HG03097 (cell line): ENCODE measurements at regions not wholly inside any gene's neighbourhood (a gene's known extent, or its start where the extent isn't known, plus 50 kb on each side); places are given as distances from the start of the nearest gene placed in this dataset.
"Not testable (repeated sequence)": the region's sequence is repeated elsewhere in the genome, so short reads cannot be mapped to it uniquely, and the experiment has no call there.

Source experiments
- ATAC-seq: cut with Tn5 transposase; IDR thresholded peaks from one replicate; pipeline ENCODE4 v1.9.1; 2021; ENCODE audit not compliant: unreplicated experiment, low FRiP score

DNA sequence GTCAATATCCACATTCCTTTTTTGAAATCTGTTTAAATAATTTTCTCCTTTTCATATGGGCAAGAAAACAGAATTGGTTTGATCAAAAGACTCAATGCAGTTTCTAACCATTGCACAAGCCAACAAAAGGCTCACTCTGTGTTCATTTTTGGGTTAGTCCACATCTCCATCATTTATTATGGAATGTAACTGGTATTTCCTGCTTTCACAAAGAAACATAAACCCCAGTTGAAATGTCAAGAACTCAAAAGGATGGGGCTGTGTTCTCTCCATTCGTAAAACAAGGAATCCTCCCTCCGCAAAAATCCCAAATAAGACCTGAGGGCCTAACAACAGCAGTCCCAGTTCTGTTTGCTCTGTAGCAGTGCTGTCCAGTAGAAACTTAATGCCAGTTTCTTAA, 420.9 kb downstream of the GJA1 start:
- ATAC-seq, result no peak

DNA sequence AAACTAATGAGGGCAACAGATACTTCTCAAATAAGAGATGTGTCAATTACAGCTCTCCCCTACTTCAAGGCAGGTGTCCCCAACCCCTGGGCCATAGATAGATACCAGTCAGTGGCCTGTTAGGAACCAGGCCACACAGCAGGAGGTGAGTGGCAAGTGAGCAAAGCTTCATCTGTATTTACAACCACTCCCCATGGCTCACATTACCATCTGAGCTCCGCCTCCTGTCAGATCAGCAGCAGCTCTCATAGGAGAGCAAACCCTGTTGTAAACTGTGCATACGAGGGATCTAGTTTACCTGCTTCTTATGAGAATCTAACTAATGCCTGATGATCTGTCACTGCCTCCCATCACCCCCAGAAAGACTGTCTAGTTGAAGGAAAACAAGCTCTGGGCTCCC, 422.1 kb downstream of the GJA1 start:
- no peak for ATAC-seq

DNA sequence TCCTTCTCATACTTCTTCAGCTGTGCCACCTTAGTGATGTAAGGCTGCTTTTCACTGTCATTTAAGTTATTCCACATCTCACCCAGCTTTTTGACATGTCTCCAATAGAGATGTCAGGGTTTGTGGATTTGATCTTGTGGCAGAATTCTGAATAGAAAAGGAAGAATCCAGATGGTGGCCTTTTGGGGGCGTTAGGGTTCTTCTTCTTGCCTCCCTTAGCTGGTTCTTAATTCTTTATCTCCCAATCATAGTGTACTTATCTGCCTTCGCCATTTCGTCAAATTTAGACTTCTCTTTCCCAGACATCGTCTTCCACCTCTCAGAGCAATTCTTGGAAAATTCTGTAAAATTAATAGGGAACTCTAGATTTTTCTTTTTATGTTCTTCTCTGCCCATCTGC, 422.9 kb downstream of the GJA1 start:
- no peak for ATAC-seq

DNA sequence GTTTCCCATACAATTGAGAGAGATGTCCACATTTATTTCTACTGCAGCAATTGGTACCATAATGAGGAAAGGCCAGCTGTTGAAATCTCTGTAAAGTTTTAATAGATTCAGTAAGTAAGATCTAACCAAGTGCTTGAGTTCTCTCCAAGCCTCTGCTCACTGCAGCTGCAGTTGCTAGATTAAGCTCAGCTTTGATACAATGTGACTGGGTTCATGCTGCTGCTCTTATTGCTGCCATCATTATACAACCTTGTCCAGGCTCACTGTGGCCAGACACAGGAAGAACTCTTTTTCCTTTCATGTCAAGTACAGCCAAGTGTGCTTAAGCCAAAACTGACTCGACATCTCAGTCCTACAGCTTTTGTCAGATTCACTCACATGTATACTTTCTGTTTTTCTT, 423.5 kb downstream of the GJA1 start:
- ATAC-seq, result no peak

DNA sequence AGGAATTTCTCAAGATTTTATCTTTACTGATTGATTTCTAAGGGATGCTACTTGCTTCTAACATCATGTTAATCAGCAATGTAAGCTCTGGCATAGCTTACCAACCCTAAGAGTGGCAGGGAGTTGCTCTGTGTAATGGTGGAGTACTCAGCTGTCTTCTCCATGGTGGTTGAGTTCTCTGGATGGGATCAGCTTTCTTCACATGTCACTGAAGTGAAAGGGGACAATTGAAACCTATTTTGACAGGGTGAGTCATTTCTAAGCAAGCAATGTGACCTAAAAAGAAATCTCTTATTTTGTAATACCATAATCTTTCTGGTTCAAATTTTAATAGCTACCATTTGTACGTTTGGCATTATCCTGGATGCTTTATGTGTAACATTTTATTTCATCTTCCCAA, 430.4 kb downstream of the GJA1 start:
- ATAC-seq, result no peak

DNA sequence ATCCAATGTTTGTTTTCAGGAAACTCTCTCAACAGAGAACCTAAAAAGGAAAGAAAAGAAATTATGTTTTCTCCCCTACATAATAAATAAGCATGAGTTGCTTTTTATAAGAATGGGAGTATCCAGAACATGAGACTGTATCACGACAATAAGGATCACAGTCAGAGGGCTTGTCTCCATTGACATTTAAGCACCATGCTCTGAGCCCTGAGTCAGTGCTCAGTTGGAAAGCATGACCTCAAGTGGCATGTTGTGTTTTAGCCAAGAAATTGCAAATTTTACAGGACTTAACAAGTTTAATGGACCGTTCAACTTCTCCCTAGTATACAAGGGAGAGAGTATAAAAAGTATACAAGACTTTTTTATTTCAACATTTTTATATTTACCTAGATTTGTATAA, 431.6 kb downstream of the GJA1 start:
- no peak for ATAC-seq

DNA sequence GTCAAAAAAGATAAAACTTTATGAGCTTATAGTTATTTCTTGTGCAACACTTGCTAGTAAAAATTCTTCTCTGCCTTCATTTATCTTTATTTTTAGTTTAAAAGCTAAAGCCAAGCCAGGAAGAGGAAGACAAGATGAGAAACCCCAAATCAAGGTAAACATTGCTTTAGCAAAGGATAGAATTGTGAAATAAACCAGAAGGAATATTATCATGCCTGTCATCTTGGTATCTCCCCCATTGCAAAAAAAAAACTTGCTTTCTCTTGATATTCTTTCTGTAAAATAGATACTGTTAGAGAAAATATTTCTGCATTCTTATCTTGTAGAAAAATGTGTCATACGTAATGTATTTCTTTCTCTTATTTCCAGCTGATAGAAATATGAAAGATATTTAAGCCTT, 432.8 kb downstream of the GJA1 start:
- ATAC-seq, result no peak

DNA sequence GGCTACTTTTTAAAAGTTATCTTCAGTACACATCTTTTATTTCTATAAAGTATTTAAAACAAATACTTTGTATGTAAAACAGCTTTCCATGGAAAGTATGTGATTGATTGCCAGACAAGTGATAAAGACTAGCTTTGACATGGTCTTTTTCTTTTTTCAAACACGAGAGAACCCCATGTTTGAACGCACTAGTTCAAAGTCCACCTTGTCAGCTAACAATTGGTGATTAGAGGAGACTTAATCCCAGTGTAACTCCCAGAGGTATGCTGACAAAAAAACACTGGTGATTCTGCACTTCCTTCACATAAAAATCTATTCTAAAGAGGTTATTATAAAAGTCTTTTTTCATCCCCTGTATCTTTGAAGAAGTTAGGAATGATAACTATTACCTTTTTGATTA, 438.1 kb downstream of the GJA1 start:
- ATAC-seq, result no peak

DNA sequence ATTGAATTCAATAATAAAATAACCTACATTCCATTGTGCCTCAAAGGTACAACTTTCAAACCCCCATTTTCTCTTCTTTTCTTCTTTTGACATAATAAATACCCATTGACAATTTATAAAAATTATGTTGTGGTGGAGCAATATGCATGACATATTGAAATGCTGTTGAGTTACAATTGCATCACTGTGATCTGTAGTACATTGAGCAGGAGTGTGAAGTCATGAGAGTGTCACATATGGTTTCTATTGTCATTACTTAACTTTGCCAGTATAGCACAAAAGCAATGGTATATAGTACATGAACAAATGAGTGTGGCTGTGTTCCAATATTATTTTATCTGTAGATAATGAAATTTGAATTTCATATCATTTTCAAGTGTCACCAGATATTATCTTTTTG, 441.3 kb downstream of the GJA1 start:
- ATAC-seq, result no peak

DNA sequence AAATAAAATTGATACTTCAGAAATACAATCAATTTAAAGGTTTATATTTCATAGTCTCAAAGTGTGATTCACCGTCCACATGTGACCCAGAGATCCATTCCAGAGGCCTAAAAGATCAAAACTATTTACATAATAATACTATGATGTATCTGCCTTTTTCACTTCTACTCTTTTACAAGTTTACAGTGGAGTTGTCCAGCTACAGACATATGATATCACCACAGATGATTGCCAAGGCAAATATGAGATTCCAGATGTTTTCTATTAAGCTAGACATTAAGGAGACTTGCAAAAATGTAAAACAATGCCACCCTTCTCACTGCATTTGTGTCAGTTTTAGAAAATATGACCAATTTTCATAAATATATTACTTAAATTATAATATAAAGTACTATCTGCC, 443.7 kb downstream of the GJA1 start:
- no peak for ATAC-seq

DNA sequence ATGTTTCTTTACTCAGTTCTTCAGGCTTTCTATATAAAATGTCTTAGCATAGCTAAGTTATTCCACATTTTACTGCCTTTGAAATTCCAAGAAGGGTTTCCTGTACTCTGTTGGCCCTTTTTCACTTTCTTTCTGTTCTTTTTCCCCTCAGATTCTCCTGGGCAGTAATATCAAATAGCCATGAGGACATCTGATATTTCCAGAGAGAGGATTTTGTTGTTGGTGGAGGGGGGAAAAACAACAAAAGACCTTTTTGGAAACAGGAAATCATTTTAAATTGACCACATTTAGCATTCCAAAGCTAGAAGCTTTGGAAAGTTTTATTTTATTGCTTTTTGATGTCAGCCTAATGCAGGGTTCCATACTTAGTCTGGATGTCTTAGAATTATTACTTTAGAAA, 445.4 kb downstream of the GJA1 start:
- no peak for ATAC-seq

DNA sequence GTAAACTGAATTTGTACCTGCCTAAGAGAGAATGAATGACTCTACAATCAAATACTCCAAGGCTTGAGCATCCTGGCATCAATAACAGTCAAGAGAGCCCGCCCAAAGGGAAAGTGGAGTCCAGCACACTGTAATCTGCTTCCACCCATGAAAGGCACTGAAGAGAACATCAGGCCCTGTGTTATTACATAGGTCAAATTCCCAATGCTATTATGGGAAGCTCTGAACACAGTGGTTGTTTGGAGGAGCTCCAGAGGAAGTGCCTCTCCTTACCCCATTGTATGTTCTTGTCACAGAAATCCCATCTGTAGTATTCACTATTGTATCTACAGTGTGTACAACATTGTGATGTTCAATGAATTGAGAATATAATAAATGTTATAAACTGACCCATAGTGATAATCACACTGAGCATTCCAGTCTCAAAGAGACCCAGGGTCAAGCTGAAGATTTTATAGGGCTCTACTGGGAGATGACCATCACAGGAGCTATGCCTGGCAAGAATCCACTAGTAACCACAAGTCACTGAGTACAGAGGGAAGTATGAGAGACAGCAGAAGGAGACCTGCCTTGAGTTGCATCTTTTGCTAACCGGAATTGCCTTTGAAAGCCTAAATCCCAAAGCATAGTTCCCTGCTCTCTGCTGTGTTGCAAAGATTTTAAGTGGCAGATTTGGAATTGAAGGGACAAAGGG, 446.7 kb downstream of the GJA1 start:
- ATAC-seq, result no peak

DNA sequence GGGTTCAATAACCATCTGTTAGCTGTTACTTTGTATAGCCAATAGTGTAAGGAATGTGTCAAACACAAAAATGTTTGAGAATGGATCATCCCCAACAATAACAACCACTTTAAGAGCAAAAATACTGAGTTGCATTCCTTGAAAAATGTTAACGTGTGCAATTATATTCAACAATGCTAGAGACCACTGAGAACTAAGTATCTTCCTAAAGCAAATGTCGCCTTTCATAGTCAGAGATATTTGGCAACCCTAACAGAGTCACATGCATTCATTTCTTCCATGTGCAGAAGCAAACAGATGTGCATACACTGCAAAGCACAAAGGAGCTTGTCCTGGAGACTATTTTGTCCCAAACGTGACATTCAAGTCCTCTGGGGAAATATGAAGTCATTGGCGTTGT, 448.6 kb downstream of the GJA1 start:
- no peak for ATAC-seq

DNA sequence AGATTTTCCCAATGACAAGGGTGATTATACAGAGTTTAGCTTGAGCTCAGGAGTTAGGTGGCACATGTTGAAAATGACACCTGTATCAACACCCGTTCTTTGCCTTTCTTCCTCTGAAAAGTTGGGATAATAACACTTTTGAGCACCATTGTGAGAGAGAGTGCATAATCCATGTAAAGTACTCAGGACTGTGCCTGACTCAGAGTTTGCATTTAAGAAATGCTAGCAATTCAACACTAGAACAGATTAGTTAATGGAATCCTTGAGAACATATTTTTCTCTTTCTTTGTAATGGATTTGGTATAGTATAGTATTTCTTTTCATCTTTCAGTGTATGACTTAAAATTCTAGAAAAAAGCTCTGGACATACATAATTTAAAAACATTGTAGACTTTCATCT, 449.2 kb downstream of the GJA1 start:
- ATAC-seq, result no peak

DNA sequence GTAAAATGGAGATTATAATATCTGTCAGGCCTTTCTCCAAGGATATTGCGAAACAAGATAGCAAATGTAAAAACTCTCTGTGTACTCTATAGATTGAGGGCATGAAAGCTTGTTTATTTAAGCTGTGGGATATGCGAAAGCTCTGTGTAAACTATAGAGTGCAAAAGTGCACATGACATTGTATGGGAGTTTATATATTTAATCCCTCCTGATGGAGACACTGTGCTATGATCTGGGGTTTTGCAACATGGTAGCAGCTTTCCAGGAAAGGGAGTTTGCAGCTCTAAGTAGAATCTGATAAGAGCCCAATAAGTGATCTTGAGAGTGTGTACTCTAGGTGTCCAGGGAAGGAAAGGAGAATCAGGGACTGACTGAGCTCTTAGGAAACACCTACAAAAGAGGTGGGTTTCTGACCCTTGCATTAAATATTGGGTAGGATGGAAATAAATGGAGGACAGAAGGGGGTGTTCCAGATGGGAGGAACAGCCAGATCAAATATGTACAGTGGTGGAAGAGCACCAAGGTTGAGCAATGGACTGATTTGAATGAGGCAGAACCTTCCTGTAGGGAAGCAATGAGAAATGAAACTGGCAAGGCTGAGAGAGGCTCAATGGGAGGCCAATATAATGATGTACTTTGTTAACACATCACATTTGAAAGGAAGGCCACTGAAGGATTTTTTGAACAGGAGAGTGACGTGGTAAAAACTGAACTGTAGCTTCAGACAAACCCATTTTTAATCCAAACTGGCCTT, 450.1 kb downstream of the GJA1 start:
- ATAC-seq, result no peak

DNA sequence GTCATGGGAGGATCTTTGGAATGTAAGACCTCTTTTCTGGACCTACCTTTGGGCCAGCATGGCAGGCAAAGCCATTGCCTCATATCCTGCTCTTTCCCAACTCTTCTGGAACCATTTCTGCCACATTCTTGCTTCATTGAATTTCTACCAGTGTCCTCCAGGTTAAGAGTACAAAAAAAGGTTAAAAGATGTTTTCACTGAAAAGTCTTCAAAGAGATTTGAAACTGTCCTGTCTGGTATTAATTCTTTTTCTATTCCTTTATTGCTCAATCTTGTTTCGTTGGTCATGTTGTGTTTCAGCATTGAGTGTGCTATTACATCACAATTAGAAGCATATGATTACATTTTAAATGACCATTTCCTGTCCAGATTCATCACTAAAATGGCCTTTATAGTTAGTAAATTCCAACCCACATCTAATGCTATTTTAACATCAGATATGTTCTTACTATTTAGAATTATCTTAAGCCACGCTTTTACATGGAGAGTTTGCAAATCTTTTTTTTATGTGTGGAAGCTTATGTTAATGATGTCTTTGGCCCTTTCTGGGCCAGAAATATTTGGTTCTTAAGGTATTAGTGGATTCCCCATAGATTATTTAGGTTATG, 450.9 kb downstream of the GJA1 start:
- ATAC-seq, result no peak

DNA sequence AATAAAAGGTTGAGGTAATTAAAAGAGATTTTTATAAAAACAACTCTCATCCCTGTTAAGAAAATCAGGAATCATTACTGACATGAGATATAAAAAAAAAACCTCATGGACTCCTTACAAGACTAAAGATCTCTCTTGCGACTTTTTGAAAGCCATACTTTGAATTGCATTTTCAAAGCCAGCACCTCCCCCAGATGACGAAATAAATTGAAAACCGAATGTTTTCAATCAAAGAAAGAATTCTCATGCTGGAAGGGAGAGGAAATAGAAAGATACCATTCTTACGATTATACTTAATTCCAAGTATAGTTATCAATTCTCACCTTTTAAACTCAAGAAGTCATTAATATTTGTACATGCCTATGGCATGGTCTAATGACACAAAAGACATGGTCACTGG, 452.3 kb downstream of the GJA1 start:
- ATAC-seq, result no peak

DNA sequence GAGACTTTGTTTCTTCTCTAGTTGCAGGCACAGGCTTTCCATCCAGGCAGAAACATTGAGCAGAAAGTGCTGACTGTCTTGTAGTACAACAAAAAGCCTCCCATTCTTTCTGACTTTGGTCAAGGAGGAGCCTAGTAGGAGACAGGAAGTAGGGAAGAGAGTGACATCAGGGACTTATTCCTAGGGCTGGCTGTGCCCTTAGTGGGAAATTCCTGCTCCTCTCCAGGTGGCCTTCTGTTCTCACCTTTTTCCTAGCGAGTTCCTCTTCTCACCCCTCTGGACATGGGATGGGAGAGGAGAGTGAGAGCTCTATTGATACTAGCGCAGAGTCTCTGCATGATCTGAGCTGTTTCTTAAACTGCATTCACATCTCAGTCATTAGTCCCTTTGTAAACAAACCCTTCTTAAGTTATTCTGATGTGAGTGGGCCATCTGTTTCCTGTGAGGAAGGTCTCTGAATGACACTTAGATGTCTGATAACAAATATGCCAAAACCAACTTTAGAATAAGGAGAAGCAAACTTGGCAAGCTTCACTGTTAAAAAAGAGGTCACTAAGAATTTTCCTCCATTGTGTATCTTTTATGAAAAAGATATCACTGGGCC, 455.0 kb downstream of the GJA1 start:
- ATAC-seq, result no peak

DNA sequence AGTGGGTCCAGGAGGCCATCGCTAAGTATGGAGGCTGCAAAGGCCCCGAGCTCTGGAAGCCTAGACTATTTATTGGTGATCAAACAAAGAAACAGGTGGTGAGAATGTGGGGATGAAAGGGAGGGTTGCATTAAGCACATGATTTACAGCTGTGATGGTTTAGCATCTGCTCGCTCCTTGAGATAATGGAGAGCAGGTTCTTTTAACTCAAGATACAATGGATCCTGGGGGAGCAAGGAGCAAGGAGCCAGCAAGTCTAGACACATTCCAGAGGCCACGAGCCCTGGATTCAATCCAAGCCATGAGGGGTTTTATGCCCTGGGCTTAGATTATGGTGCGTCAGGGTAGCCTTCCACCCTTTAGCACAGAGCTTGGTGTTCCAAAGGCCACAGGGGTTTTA, 460.3 kb downstream of the GJA1 start:
- ATAC-seq, result not testable (repeated sequence)

DNA sequence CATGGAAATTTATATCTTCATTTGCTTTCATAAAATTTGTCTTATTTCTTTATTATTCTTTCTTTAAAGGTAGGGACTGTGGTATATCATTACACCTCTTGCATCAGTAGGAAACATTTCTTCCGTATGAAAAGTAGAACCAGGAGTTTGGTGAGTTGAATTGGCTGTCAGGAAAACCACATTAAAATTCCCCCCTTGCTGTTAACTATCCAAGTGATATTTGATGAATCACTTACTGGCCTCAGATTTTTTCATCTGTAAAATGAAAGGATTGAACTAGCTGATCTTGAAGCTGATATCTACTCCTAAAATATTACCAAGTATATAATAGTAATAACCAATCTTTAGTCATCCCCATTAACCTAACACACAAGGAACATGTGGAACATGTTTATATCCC, 460.9 kb downstream of the GJA1 start:
- ATAC-seq, result no peak

DNA sequence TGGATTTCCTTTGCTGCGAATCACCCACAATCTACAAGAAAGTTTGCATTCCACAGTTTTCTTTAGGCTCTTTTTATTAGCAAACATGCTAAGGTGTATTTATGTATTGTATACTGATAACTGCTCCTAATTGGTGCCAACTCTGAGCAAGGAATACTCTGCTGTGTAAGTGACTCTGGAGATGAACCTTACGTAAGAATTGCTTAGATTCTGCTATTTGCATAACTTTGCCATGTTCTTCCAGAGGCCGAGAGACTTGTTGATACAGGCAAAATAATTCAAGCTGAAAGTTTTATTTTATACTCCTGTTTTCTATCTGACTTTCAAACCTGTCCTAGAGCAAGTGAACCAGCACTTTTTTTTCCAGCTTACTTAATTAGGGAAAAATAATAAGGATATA, 461.3 kb downstream of the GJA1 start:
- ATAC-seq, result no peak

DNA sequence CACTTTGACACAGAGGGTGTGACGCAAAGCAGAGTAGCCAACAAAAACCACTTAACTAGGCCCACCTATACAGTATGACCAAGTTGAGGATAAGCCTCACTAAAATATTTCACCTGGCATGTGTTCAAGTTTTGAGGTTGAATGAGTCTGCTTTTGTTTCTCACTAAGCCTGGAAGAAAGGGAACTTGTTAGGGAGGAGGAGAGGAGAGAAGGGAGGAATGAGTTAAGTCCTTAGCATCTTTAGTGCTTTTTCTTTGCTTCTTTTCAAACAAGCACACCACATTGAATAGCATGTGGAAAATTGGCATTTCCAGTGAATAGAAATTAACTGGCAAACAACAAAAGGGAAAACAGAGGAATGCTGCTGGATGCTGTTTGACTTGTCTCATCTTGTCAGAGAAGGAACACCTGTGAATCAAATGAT, 461.9 kb downstream of the GJA1 start:
- ATAC-seq, result no peak
